ENCODE measurements at regions not wholly inside any gene's neighbourhood (a gene's known extent, or its start where the extent isn't known, plus 50 kb on each side); places are given as distances from the start of the nearest gene placed in this dataset.

DNA sequence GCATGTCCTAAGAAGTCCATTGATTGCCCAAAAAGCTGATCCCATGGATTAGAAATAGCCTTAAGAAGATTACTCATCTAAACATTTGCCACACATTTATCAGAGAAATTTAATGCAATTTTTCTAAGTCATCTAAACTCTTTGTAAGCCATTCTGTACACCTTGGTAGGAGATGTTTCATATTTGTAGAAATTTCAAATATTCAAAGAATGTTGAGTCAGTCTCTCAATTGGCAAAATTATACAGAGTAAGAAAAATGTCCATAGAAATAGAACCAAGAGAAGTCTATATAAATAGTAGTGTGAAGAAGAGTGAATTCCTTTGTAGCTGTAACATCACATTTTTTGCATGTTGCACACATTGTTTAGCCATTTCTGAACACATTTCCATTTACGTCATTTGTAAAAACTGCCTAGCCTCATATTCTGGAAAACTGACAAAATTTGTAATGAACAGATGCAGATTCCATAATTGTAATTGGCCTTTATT is 128.6 kb downstream of the MSTN start:
- ChIA-PET POLR2A (no interaction called here), CTCF (no interaction called here)
- no peak for DNase-seq (ENCODE audit: extremely low spot score)
- no peak for TF ChIP-seq HDGF (IDR thresholded peaks at IDR 0.05; ENCODE audit: borderline replicate concordance)
- no peak for TF ChIP-seq SP1 (IDR thresholded peaks at IDR 0.05)
- no peak for TF ChIP-seq LEF1 (IDR thresholded peaks at IDR 0.05; ENCODE audit: borderline replicate concordance)
- no peak for TF ChIP-seq NFRKB (IDR thresholded peaks at IDR 0.05)

DNA sequence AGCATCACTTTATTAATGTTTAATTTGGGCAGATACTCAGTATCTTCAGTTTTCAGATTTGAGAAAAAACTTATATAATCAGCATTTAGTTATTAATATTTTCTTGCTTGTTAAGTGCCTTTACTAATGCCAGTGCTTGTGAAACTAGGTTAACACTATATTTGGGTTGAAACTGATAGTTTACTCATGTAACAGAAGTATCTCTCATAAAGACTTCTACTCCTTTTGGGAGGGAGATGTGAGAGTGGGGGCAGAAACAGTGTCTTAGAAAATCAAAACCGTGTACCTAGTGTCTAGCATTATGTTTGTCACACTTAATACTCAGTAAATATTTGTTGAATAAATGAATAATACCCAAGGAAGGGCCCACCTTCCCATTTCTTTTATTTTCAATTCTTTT is 129.5 kb downstream of the MSTN start:
- ChIA-PET POLR2A (interaction anchor here (1.0 kb wide), 1 partner anchor 149 kb away, joined by 3 read pairs; the partner anchor contains the start of genes ORMDL1 and PMS1), CTCF (no interaction called here)
- TF ChIP-seq SP1 (IDR thresholded peaks at IDR 0.05) = no peak
- no peak for DNase-seq (ENCODE audit: extremely low spot score)

DNA sequence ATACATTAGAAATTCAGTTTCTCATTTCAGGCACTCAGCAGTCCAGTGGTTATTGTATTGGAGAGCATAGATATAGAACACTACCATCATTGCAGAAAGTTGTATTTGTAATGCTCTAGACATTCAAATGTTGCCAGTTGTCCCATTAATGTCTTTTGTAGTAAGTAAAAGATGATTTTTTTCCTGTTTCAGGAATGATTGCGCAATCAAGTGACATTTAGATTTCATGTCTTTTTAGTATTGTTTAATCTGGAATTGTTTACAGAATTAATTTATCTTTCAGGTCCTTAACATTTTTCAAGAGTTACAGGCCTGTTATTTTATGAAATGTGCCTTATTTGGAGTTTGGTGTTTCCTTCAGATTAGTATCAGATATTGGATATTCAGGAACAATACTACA is 134.7 kb downstream of the MSTN start:
- no peak for DNase-seq (ENCODE audit: extremely low spot score)
- POLR2A ChIA-PET = no interaction called here

More for the DNA sequence above, 134.7 kb downstream of the MSTN start:
- CTCF ChIA-PET = no interaction called here
- TF ChIP-seq CTBP1 (IDR thresholded peaks at IDR 0.05; ENCODE audit: borderline replicate concordance) = no peak
- no peak for TF ChIP-seq SP1 (IDR thresholded peaks at IDR 0.05)
